H4 (cell line): ENCODE measurements at regions not wholly inside any gene's neighbourhood (a gene's known extent, or its start where the extent isn't known, plus 50 kb on each side); places are given as distances from the start of the nearest gene placed in this dataset.

ENCODE experiments used
- DNase-seq: peaks from one replicate; pipeline ENCODE4 v3.0.0-alpha.2; 2015; ENCODE audit warnings: low spot score

- DNase-seq, result no peak
Observed at GRCh38 chr9:16092142-16093091, 539.6 kb downstream of the CCDC171 start.

GRCh38 chr9:16098306-16098705 lies 545.5 kb downstream of the CCDC171 start:
- DNase-seq, result no peak

- DNase-seq, result no peak
Observed at GRCh38 chr9:16099732-16100536, 547.1 kb downstream of the CCDC171 start.

GRCh38 chr9:16100537-16101091 lies 547.8 kb downstream of the CCDC171 start:
- DNase-seq, result no peak

GRCh38 chr9:16102154-16102553 lies 549.3 kb downstream of the CCDC171 start:
- DNase-seq, result no peak

GRCh38 chr9:16103620-16104397 lies 551.0 kb downstream of the CCDC171 start:
- DNase-seq, result no peak

- no peak for DNase-seq
Observed at GRCh38 chr9:16105168-16106020, 552.6 kb downstream of the CCDC171 start.

- DNase-seq, result no peak
Observed at GRCh38 chr9:16106021-16106571, 553.3 kb downstream of the CCDC171 start.

- no peak for DNase-seq
Observed at GRCh38 chr9:16112116-16112515, 559.3 kb downstream of the CCDC171 start.

GRCh38 chr9:16115994-16116393 lies 563.2 kb downstream of the CCDC171 start:
- no peak for DNase-seq

GRCh38 chr9:16118043-16118442 lies 565.2 kb downstream of the CCDC171 start:
- no peak for DNase-seq

GRCh38 chr9:16119261-16120230 lies 566.7 kb downstream of the CCDC171 start:
- DNase-seq, result no peak

- DNase-seq, result no peak
Observed at GRCh38 chr9:16120231-16120641, 567.4 kb downstream of the CCDC171 start.

GRCh38 chr9:16120727-16121126 lies 567.9 kb downstream of the CCDC171 start:
- DNase-seq, result no peak

- DNase-seq, result no peak
Observed at GRCh38 chr9:16121168-16121567, 568.3 kb downstream of the CCDC171 start.

- no peak for DNase-seq
Observed at GRCh38 chr9:16121601-16122286, 568.9 kb downstream of the CCDC171 start.

- DNase-seq, result no peak
Observed at GRCh38 chr9:16125629-16126028, 572.8 kb downstream of the CCDC171 start.

- DNase-seq, result no peak
Observed at GRCh38 chr9:16126042-16126441, 573.2 kb downstream of the CCDC171 start.

- no peak for DNase-seq
Observed at GRCh38 chr9:16128003-16128402, 575.2 kb downstream of the CCDC171 start.
